IMR-90 (cell line): ENCODE measurements at regions not wholly inside any gene's neighbourhood (a gene's known extent, or its start where the extent isn't known, plus 50 kb on each side); places are given as distances from the start of the nearest gene placed in this dataset.

Experiments
- ATAC-seq: fragments of 200-7000 bp; cut with Tn5 transposase; 2 replicates; pipeline ENCODE4 v1.9.1; 2020; ENCODE audit warnings: low read depth, mild to moderate bottlenecking, moderate library complexity
- BruUV-seq: library from RNA; stranded (reverse); fragments of 400-500 nt; replicated peaks from 2 replicates; lab custom pipeline; 2021; lab: Mats Ljungman, UMichigan
- CTCF ChIA-PET: fragments of 300-600 bp; formaldehyde crosslinking; extraction: SDS; loops from one replicate; lab custom pipeline; 2021; ENCODE audit warnings: antibody characterized with exemption; lab: Yijun Ruan, JAX
- POLR2A ChIA-PET: fragments of 300-600 bp; sonication (Branson Sonifier 250); formaldehyde crosslinking; loops from one replicate; lab custom pipeline; 2022; ENCODE audit warnings: antibody characterized with exemption; ENCODE audit not compliant: unreplicated experiment; lab: Charles Lee
- DNase-seq: peaks from one replicate; pipeline ENCODE4 v3.0.0; 2013
- H2AFZ ChIP-seq: replicated peaks from 2 replicates; pipeline ENCODE3; 2013; ENCODE audit warnings: low read length, mild to moderate bottlenecking; ENCODE audit not compliant: poor library complexity
- H2AK5ac ChIP-seq: 2 replicates; pipeline ENCODE4 v1.6.1; 2013; ENCODE audit warnings: low read depth, low read length, inconsistent platforms
- H2AK9ac ChIP-seq: replicated peaks from 2 replicates; pipeline ENCODE3; 2013; ENCODE audit warnings: mild to moderate bottlenecking, low read depth, low read length, moderate library complexity; ENCODE audit not compliant: poor library complexity
- H2BK120ac ChIP-seq: 2 replicates; pipeline ENCODE4 v1.6.1; 2013; ENCODE audit warnings: low read depth, low read length, inconsistent platforms
- H2BK15ac ChIP-seq: 3 replicates; pipeline ENCODE4 v1.6.1; 2013; ENCODE audit warnings: low read depth, low read length, inconsistent platforms
- H2BK20ac ChIP-seq: 2 replicates; pipeline ENCODE4 v1.6.1; 2013; ENCODE audit warnings: low read depth, mild to moderate bottlenecking, inconsistent platforms, low read length, moderate library complexity
- H2BK5ac ChIP-seq: 2 replicates; pipeline ENCODE4 v1.6.1; 2013; ENCODE audit warnings: mild to moderate bottlenecking, low read depth, low read length, inconsistent platforms; ENCODE audit not compliant: poor library complexity, severe bottlenecking
- H3K14ac ChIP-seq: replicated peaks from 2 replicates; pipeline ENCODE4 v1.6.1; 2013; ENCODE audit warnings: low read depth, low read length, inconsistent platforms
- H3K18ac ChIP-seq: 2 replicates; pipeline ENCODE4 v1.6.1; 2013; ENCODE audit warnings: low read depth, low read length, control low read depth
- H3K23ac ChIP-seq: 2 replicates; pipeline ENCODE4 v1.6.1; 2013; ENCODE audit warnings: low read depth, low read length, inconsistent platforms
- H3K27ac ChIP-seq: 2 replicates; pipeline ENCODE4 v1.5.1; 2013; ENCODE audit warnings: mild to moderate bottlenecking, control low read depth, low read length; ENCODE audit not compliant: insufficient read depth
- H3K27me3 ChIP-seq: 2 replicates; pipeline ENCODE4 v1.6.1; 2013; ENCODE audit warnings: low read length; ENCODE audit not compliant: control insufficient read depth, insufficient read depth
- H3K36me3 ChIP-seq: 2 replicates; pipeline ENCODE4 v1.6.1; 2013; ENCODE audit warnings: low read length, mixed read lengths; ENCODE audit not compliant: control insufficient read depth, insufficient read depth
- H3K4ac ChIP-seq: 2 replicates; pipeline ENCODE4 v1.6.1; 2013; ENCODE audit warnings: low read depth, low read length, inconsistent platforms
- H3K4me1 ChIP-seq: 2 replicates; pipeline ENCODE4 v1.6.1; 2013; ENCODE audit warnings: low read length, mixed read lengths; ENCODE audit not compliant: control insufficient read depth, insufficient read depth
- H3K4me2 ChIP-seq: 2 replicates; pipeline ENCODE4 v1.6.1; 2013; ENCODE audit warnings: low read depth, mild to moderate bottlenecking, control low read depth, low read length, moderate library complexity
- H3K4me3 ChIP-seq: 2 replicates; pipeline ENCODE4 v1.5.1; 2013; ENCODE audit warnings: low read depth, mild to moderate bottlenecking, control low read depth, low read length, moderate library complexity; ENCODE audit not compliant: insufficient read depth
- H3K56ac ChIP-seq: 2 replicates; pipeline ENCODE4 v1.6.1; 2013; ENCODE audit warnings: low read length, inconsistent platforms; ENCODE audit not compliant: insufficient read depth; ENCODE audit errors: extremely low read depth
- H3K79me1 ChIP-seq, 2 experiments: 2 replicates each; pipeline ENCODE4 v1.6.1; 2013; ENCODE audit warnings: low read length in 2 of 2, inconsistent platforms in 1 of 2, low read depth in 1 of 2
- H3K9ac ChIP-seq: 2 replicates; pipeline ENCODE4 v1.6.1; 2013; ENCODE audit warnings: low read depth, low read length, control low read depth
- H3K9me1 ChIP-seq: 2 replicates; pipeline ENCODE4 v1.6.1; 2013; ENCODE audit warnings: low read length, inconsistent platforms; ENCODE audit not compliant: insufficient read depth
- H3K9me3 ChIP-seq: 2 replicates; pipeline ENCODE4 v1.6.1; 2013; ENCODE audit warnings: low read length; ENCODE audit not compliant: control insufficient read depth, insufficient read depth
- H4K20me1 ChIP-seq: 2 replicates; pipeline ENCODE4 v1.6.1; 2013; ENCODE audit warnings: low read length, inconsistent platforms; ENCODE audit not compliant: insufficient read depth
- H4K5ac ChIP-seq: 2 replicates; pipeline ENCODE4 v1.6.1; 2013; ENCODE audit warnings: mild to moderate bottlenecking, low read depth, low read length, control low read depth
- H4K8ac ChIP-seq, 2 experiments: 2 replicates each; pipeline ENCODE4 v1.6.1; 2013; ENCODE audit warnings: low read depth in 2 of 2, low read length in 2 of 2, control low read depth in 1 of 2, inconsistent platforms in 1 of 2
- H4K91ac ChIP-seq: 2 replicates; pipeline ENCODE4 v1.6.1; 2013; ENCODE audit warnings: low read depth, low read length, inconsistent platforms; ENCODE audit not compliant: insufficient read depth
- BHLHE40 ChIP-seq: fragments of 150-350 bp; IDR thresholded peaks from 2 replicates; pipeline ENCODE4 v1.6.1; 2016; ENCODE audit warnings: mild to moderate bottlenecking, low read depth, low read length
- CEBPB ChIP-seq: IDR thresholded peaks from 2 replicates; pipeline ENCODE4 v1.6.1; 2012; ENCODE audit warnings: low read depth, low read length, improper control_type of control experiment
- CHD1 ChIP-seq: IDR thresholded peaks from 2 replicates; pipeline ENCODE4 v1.6.1; 2012; ENCODE audit warnings: low read depth, low read length, improper control_type of control experiment
- CTCF ChIP-seq: conservative IDR thresholded peaks from 2 replicates; pipeline ENCODE4 v1.5.1; 2012; ENCODE audit warnings: mild to moderate bottlenecking, low read depth, low read length, improper control_type of control experiment
- ELK1 ChIP-seq: fragments of 150-350 bp; IDR thresholded peaks from 2 replicates; pipeline ENCODE4 v1.6.1; 2016; ENCODE audit warnings: low read depth, mild to moderate bottlenecking, low read length, moderate library complexity, borderline replicate concordance
- FOS ChIP-seq: fragments of 150-350 bp; IDR thresholded peaks from 2 replicates; pipeline ENCODE4 v1.6.1; 2016; ENCODE audit warnings: low read depth, low read length
- MAFK ChIP-seq: IDR thresholded peaks from 2 replicates; pipeline ENCODE4 v1.6.1; 2012; ENCODE audit warnings: low read depth, low read length, improper control_type of control experiment
- MAZ ChIP-seq: IDR thresholded peaks from 2 replicates; pipeline ENCODE4 v1.6.1; 2012; ENCODE audit warnings: low read depth, mild to moderate bottlenecking, low read length, improper control_type of control experiment, moderate library complexity, borderline replicate concordance
- MXI1 ChIP-seq: IDR thresholded peaks from 2 replicates; pipeline ENCODE4 v1.6.1; 2012; ENCODE audit warnings: low read depth, mild to moderate bottlenecking, low read length, moderate library complexity, borderline replicate concordance
- NFE2L2 ChIP-seq: fragments of 150-350 bp; IDR thresholded peaks from 2 replicates; pipeline ENCODE4 v1.6.1; 2016; ENCODE audit warnings: low read depth, mild to moderate bottlenecking, low read length
- POLR2A ChIP-seq: IDR thresholded peaks from 2 replicates; pipeline ENCODE4 v1.6.1; 2012; ENCODE audit warnings: mild to moderate bottlenecking, low read depth, low read length
- RAD21 ChIP-seq: IDR thresholded peaks from 2 replicates; pipeline ENCODE4 v1.6.1; 2012; ENCODE audit warnings: low read length, improper control_type of control experiment
- RCOR1 ChIP-seq: IDR thresholded peaks from 2 replicates; pipeline ENCODE4 v1.6.1; 2012; ENCODE audit warnings: mild to moderate bottlenecking, low read length, improper control_type of control experiment; ENCODE audit not compliant: insufficient replicate concordance
- RFX5 ChIP-seq: IDR thresholded peaks from 2 replicates; pipeline ENCODE4 v1.8.0; 2012; ENCODE audit warnings: low read depth, mild to moderate bottlenecking, low read length, moderate library complexity
- SMC3 ChIP-seq: fragments of 150-350 bp; IDR thresholded peaks from 2 replicates; pipeline ENCODE4 v1.6.1; 2016; ENCODE audit warnings: low read depth, mild to moderate bottlenecking, antibody characterized with exemption, low read length, moderate library complexity
- USF2 ChIP-seq: fragments of 150-350 bp; IDR thresholded peaks from 2 replicates; pipeline ENCODE4 v1.6.1; 2017; ENCODE audit warnings: mild to moderate bottlenecking, antibody characterized with exemption, low read length, low read depth
- WGBS, 2 experiments: methylation state at CpG; one replicate each; pipeline versions ENCODE4 v1.1.5 to v1.1.7; 2013; ENCODE audit warnings: missing lambda C conversion rate in 2 of 2; ENCODE audit not compliant: insufficient read length in 1 of 2; ENCODE audit errors: extremely low coverage in 2 of 2; 5-methylcytosine and 5-hydroxymethylcytosine counted together
- dilution Hi-C: fragments of 300-500 bp; cut with HindIII; formaldehyde crosslinking; loops from one replicate; pipeline ENCODE4 v1.14.3; 2018; ENCODE audit warnings: low sequenced_read_pairs; ENCODE audit not compliant: unreplicated experiment
- in situ Hi-C: fragments of 300-500 bp; cut with MboI; formaldehyde crosslinking; loops from 3 replicates; pipeline ENCODE4 v1.14.3; 2019; ENCODE audit warnings: low sequenced_read_pairs, inconsistent platforms, mixed read lengths
- intact Hi-C: fragments of 100-400 bp; cut with micrococcal nuclease; formaldehyde crosslinking; loops from 2 replicates; pipeline ENCODE4 v1.10.0; 2022

GRCh38 chr15:31560643-31561042 lies 234.0 kb downstream of the KLF13 start:
- Histone ChIP-seq H3K4me2 (no peak overlapping the region), H4K8ac (no peak overlapping the region), H3K56ac (no peak overlapping the region), H2AK9ac (no peak overlapping the region), H4K5ac (no peak overlapping the region), H3K36me3 (no peaks in the 10 kb centered on the region), H3K9me1 (no peaks in the 10 kb centered on the region; the same call in 1 of the 2 replicates), H3K27ac (no peak overlapping the region), H3K4ac (no peak overlapping the region), H2AFZ (no peak overlapping the region), H3K27me3 (no peaks in the 10 kb centered on the region), H3K14ac (no peak overlapping the region), H4K91ac (no peak overlapping the region), H4K20me1 (no peaks in the 10 kb centered on the region), H2BK120ac (no peak overlapping the region), H2BK5ac (no peak overlapping the region), H3K4me1 (peaks cover 2% of the 10 kb centered on the region; the same call in 1 of the 2 replicates), H3K9ac (no peak overlapping the region), H3K9me3 (no peaks in the 10 kb centered on the region), H2BK15ac (no peak overlapping the region), H2AK5ac (no peak overlapping the region), H3K79me1 (no peaks in the 10 kb centered on the region), H3K18ac (no peak overlapping the region), H3K23ac (no peak overlapping the region), H3K4me3 (no peak overlapping the region), H2BK20ac (no peak overlapping the region)
- in situ Hi-C loops (no loop called here), dilution Hi-C loops (no loop called here), intact Hi-C loops (no loop called here)
- ChIA-PET CTCF (no interaction called here), POLR2A (no interaction called here)
- DNase-seq (no peak), ATAC-seq (peak; percentile 42; the same call in 1 of the 2 replicates)
- 88% methylated on average over 3 of the region's 4 CpGs; no CpG with 5 or more reads in 1 of the 2 experiments for WGBS, 2 experiments
- BruUV-seq, result no TSS peak
- TF ChIP-seq NFE2L2 (no peak), MAFK (no peak), SMC3 (no peak), USF2 (no peak), CHD1 (no peak), MXI1 (no peak), FOS (no peak), RAD21 (no peak), RCOR1 (no peak), BHLHE40 (no peak), CEBPB (no peak), RFX5 (no peak), CTCF (no peak), POLR2A (no peak), MAZ (no peak), ELK1 (no peak)
